ENCODE measurements at regions not wholly inside any gene's neighbourhood (a gene's known extent, or its start where the extent isn't known, plus 50 kb on each side); places are given as distances from the start of the nearest gene placed in this dataset.

GRCh38 chr1:78269591-78269990, 221.2 kb upstream of the PTGFR start:
- no peak for TF ChIP-seq CTCF (IDR thresholded peaks at IDR 0.05)
- no peak for TF ChIP-seq EZH2 (IDR thresholded peaks at IDR 0.05)
- no peak for TF ChIP-seq EZH2phosphoT487 (IDR thresholded peaks at IDR 0.05)
